RWPE2 (cell line): ENCODE measurements at regions not wholly inside any gene's neighbourhood (a gene's known extent, or its start where the extent isn't known, plus 50 kb on each side); places are given as distances from the start of the nearest gene placed in this dataset.

Experiments
- ATAC-seq: fragments of 200-7000 bp; cut with Tn5 transposase; 3 replicates; pipeline ENCODE4 v1.9.1; 2021; ENCODE audit warnings: low read depth
- DNase-seq: peaks from one replicate; pipeline ENCODE4 v3.0.0-alpha.2; 2020; ENCODE audit warnings: low spot score
- H3K27ac ChIP-seq: fragments of 450-650 bp; 2 replicates; pipeline ENCODE4 v1.5.1; 2017; ENCODE audit warnings: mild to moderate bottlenecking; ENCODE audit not compliant: poor library complexity, severe bottlenecking
- H3K27me3 ChIP-seq: fragments of 250-450 bp; sonication (Bioruptor Pico); 2 replicates; pipeline ENCODE4 v1.5.1; 2021; ENCODE audit warnings: mild to moderate bottlenecking, moderate library complexity; ENCODE audit not compliant: insufficient read depth, poor library complexity, severe bottlenecking
- H3K36me3 ChIP-seq: fragments of 250-450 bp; sonication (Bioruptor Pico); 2 replicates; pipeline ENCODE4 v1.5.1; 2020; ENCODE audit warnings: low read depth, mild to moderate bottlenecking, moderate library complexity
- H3K4me1 ChIP-seq: fragments of 250-450 bp; sonication (Bioruptor Pico); 2 replicates; pipeline ENCODE4 v1.5.1; 2021; ENCODE audit warnings: mild to moderate bottlenecking, moderate library complexity; ENCODE audit not compliant: insufficient read depth, poor library complexity, severe bottlenecking
- H3K4me3 ChIP-seq: fragments of 250-450 bp; sonication (Bioruptor Pico); 2 replicates; pipeline ENCODE4 v1.5.1; 2021; ENCODE audit warnings: mild to moderate bottlenecking, moderate library complexity; ENCODE audit not compliant: severe bottlenecking
- H3K9me3 ChIP-seq: fragments of 250-450 bp; sonication (Bioruptor Pico); 2 replicates; pipeline ENCODE4 v1.5.1; 2021; ENCODE audit warnings: mild to moderate bottlenecking, moderate library complexity; ENCODE audit not compliant: severe bottlenecking
- TF ChIP-seq, protein P1 (sequence below): fragments of 450-650 bp; IDR thresholded peaks from one replicate; pipeline ENCODE4 v1.5.1; 2017; ENCODE audit warnings: mild to moderate bottlenecking, moderate library complexity; ENCODE audit not compliant: poor library complexity, severe bottlenecking

DNA sequence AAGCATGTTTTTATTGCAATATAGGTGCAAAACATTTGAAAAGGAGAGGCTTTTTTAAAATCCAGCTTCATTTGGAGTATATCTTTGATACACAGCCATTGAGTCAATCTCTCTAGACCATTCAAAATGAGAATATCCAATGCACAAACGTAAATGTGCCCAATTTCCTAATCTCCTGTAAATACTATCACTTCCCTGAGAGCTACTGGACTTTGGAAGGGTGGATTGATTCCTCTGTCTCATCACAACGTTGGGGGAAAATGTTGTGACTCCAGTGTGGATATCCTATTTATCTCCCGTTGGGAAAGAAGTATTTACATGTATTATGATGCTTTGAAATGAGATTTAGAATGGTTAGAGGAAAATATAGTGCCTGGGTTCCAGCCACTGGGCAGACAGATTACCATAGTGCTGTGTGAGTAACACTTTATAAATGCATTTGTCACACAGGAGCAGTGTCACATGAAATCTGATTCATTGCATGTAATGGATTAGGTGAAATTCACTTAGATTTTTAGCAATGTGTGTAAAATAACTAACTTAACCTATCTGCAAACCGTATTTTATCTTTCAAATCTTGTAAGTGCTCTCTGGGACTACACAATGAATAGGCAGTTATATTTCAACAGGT lies 64.4 kb upstream of the VCX3A start:
- Histone ChIP-seq H3K27ac (no peak overlapping the region), H3K36me3 (no peaks in the 10 kb centered on the region), H3K27me3 (no peaks in the 10 kb centered on the region), H3K4me1 (no peaks in the 10 kb centered on the region), H3K9me3 (no peaks in the 10 kb centered on the region), H3K4me3 (no peak overlapping the region)
- TF ChIP-seq, protein P1, sequence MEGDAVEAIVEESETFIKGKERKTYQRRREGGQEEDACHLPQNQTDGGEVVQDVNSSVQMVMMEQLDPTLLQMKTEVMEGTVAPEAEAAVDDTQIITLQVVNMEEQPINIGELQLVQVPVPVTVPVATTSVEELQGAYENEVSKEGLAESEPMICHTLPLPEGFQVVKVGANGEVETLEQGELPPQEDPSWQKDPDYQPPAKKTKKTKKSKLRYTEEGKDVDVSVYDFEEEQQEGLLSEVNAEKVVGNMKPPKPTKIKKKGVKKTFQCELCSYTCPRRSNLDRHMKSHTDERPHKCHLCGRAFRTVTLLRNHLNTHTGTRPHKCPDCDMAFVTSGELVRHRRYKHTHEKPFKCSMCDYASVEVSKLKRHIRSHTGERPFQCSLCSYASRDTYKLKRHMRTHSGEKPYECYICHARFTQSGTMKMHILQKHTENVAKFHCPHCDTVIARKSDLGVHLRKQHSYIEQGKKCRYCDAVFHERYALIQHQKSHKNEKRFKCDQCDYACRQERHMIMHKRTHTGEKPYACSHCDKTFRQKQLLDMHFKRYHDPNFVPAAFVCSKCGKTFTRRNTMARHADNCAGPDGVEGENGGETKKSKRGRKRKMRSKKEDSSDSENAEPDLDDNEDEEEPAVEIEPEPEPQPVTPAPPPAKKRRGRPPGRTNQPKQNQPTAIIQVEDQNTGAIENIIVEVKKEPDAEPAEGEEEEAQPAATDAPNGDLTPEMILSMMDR: no peak
- DNase-seq (no peak), ATAC-seq (no peak)
